Natural killer cell treated with Interleukin-12 subunit alpha and Interleukin-12 subunit beta and Interleukin-15 and Interleukin-18, amount 100 ng/mL, for 72 hours (primary cell): ENCODE measurements at regions not wholly inside any gene's neighbourhood (a gene's known extent, or its start where the extent isn't known, plus 50 kb on each side); places are given as distances from the start of the nearest gene placed in this dataset.
"Not testable (repeated sequence)": the region's sequence is repeated elsewhere in the genome, so short reads cannot be mapped to it uniquely, and the experiment has no call there.

Source experiments
- ATAC-seq, 2 donors: fragments of 150-1000 bp; cut with Tn5 transposase in 1 of 2; sonication (Bioruptor Pico), chemical (Tn5 transposase) in 1 of 2; 2 replicates each; pipeline ENCODE4 v1.10.0; 2021
- DNase-seq: peaks from one replicate; pipeline ENCODE4 v3.0.0; 2022; ENCODE audit warnings: low spot score
- H3K27ac Mint-ChIP-seq, 2 donors: 1 replicate in 1 of 2; 2 replicates in 1 of 2; pipeline ENCODE4 v1.8.0; 2022; ENCODE audit warnings: mixed read lengths in 2 of 2, mild to moderate bottlenecking in 1 of 2, moderate library complexity in 1 of 2
- H3K27me3 Mint-ChIP-seq, 2 donors: 1 replicate in 1 of 2; 2 replicates in 1 of 2; pipeline ENCODE4 v1.8.0; 2022; ENCODE audit warnings: mixed read lengths in 2 of 2
- H3K36me3 Mint-ChIP-seq: one replicate; pipeline ENCODE4 v1.8.0; 2022; ENCODE audit warnings: mixed read lengths
- H3K4me1 Mint-ChIP-seq, 2 donors: 1 replicate in 1 of 2; 2 replicates in 1 of 2; pipeline ENCODE4 v1.8.0; 2022; ENCODE audit warnings: low read depth in 2 of 2, mixed read lengths in 2 of 2, mild to moderate bottlenecking in 1 of 2
- H3K4me3 Mint-ChIP-seq: one replicate; pipeline ENCODE4 v1.8.0; 2022; ENCODE audit warnings: mixed read lengths
- H3K9me3 Mint-ChIP-seq: 2 replicates; pipeline ENCODE4 v1.8.0; 2022; ENCODE audit warnings: mixed read lengths

GRCh38 chr18:30192216-30192615, 850.3 kb downstream of the DSC3 start:
- no peak for DNase-seq
- peaks cover 15% of the 10 kb centered on the region for H3K9me3 Mint-ChIP-seq
- H3K27me3 Mint-ChIP-seq: no peaks in the 10 kb centered on the region
- no peak overlapping the region for H3K27ac Mint-ChIP-seq
- H3K36me3 Mint-ChIP-seq: no peaks in the 10 kb centered on the region
- no peaks in the 10 kb centered on the region for H3K4me1 Mint-ChIP-seq
- no peak overlapping the region for H3K4me3 Mint-ChIP-seq
- no peak for ATAC-seq

GRCh38 chr18:30186245-30186644, 856.3 kb downstream of the DSC3 start:
- H3K27ac Mint-ChIP-seq: no peak overlapping the region
- DNase-seq: no peak
- H3K27me3 Mint-ChIP-seq: no peaks in the 10 kb centered on the region
- no peaks in the 10 kb centered on the region for H3K4me1 Mint-ChIP-seq
- ATAC-seq: no peak
- no peak overlapping the region for H3K4me3 Mint-ChIP-seq
- H3K36me3 Mint-ChIP-seq: no peaks in the 10 kb centered on the region
- H3K9me3 Mint-ChIP-seq: peaks cover 6% of the 10 kb centered on the region

DNA sequence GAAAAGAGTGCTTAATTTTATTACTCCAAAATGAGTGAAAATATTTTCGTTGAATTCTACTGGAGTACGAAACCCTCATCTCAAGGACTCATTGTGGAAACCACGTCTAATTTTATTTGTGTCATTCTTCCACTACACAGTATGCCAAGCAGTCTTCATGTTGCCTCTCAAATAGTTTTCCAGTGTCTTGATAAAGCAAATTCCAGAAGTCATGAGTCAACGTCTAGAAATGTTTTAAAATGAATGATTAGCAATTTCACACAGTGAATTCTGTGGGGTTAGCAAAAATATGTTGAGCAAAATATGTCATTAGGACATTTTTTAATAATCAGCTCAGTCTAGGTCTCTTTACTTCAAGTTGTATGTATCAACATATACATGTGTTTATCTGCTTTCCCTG, 865.5 kb downstream of the DSC3 start:
- H3K27ac Mint-ChIP-seq: no peak overlapping the region

DNA sequence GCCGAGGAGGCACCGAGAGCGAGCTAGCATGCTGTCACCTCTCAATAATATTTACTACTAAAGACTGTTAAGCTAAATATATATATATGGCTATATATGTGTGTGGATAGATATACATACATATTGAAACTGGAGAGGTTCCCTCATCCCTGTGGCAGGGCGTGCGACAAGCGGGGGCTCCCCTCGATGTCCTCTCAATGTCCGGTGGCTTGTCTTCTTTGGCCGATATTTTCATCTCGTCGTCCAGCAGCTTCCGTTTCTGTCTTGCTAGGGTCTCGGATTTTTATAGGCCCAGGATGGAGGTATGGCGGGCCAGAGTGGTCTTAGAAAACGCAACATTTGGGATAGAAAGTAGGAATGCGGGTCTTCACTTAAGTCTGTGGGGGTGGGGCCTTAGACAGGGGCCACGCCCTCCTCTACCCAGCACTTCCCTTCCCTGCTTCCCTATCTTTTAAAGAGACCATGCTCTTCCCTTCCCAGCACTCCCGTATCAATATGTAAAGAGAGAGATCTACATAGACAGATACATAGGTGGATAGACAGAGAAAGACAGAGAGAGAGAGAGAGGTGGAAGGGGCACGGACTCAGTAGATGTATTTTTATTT, 866.8 kb downstream of the DSC3 start:
- no peak overlapping the region for H3K4me3 Mint-ChIP-seq
- no peaks in the 10 kb centered on the region for H3K27me3 Mint-ChIP-seq
- DNase-seq: no peak
- H3K9me3 Mint-ChIP-seq: peaks cover 11% of the 10 kb centered on the region
- ATAC-seq: no peak
- H3K36me3 Mint-ChIP-seq: peaks cover 10% of the 10 kb centered on the region
- no peaks in the 10 kb centered on the region for H3K4me1 Mint-ChIP-seq
- H3K27ac Mint-ChIP-seq: no peak overlapping the region

More for the DNA sequence above, 865.5 kb downstream of the DSC3 start:
- peaks cover 10% of the 10 kb centered on the region for H3K36me3 Mint-ChIP-seq
- no peaks in the 10 kb centered on the region for H3K4me1 Mint-ChIP-seq
- no peak for ATAC-seq
- no peak for DNase-seq
- no peaks in the 10 kb centered on the region for H3K27me3 Mint-ChIP-seq
- H3K4me3 Mint-ChIP-seq: no peak overlapping the region
- H3K9me3 Mint-ChIP-seq: peaks cover 15% of the 10 kb centered on the region

DNA sequence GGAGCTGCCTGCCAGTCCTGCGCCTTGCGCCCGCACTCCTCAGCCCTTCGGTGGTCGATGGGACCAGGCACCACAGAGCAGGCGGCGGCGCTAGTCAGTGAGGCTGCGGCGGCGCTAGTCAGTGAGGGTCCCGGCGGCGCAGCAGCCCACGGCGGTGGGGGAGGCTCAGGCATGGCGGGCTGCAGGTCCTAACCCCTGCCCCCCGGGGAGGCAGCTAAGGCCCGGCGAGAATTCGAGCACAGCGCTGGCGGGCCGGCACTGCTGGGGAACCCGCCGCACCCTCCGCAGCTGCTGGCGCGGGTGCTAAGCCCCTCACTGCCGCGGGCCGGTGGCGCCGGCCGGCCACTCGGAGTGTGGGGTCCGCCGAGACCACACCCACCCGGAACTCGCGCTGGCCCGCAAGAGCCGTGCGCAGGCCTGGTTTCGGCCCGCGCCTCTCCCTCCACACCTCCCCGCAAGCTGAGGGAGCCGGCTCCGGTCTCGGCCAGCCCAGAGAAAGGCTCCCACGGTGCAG, 867.4 kb downstream of the DSC3 start:
- DNase-seq (no peak), ATAC-seq (no peak)
- H3K36me3 Mint-ChIP-seq: peaks cover 10% of the 10 kb centered on the region
- no peaks in the 10 kb centered on the region for H3K27me3 Mint-ChIP-seq
- H3K27ac Mint-ChIP-seq: no peak overlapping the region
- no peak overlapping the region for H3K4me3 Mint-ChIP-seq
- no peaks in the 10 kb centered on the region for H3K4me1 Mint-ChIP-seq
- peaks cover 11% of the 10 kb centered on the region for H3K9me3 Mint-ChIP-seq

DNA sequence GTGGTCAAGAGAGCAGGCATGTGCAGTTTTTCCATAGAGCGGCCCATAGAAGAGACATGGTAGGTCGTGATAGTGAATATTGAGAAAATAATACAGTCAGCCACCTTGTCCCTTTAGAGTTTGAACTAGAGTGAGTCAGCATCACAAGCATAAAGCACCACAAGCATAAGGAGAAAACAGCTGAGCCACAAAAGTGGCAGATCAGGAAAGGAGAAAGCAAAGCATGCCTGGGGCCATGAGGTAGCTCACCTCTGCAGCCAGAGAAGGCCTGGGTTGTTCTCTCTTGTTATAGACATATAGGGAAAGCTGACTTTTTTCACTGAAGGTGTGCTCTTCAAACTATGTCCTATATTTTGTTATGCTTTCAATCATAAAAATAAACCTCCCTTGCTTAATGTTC, 879.0 kb downstream of the DSC3 start:
- no peak for ATAC-seq
- Mint-ChIP-seq H3K4me3 (no peak overlapping the region), H3K36me3 (peaks cover 5% of the 10 kb centered on the region), H3K27ac (no peak overlapping the region), H3K4me1 (no peaks in the 10 kb centered on the region), H3K9me3 (peaks cover 25% of the 10 kb centered on the region), H3K27me3 (no peaks in the 10 kb centered on the region)
- no peak for DNase-seq

DNA sequence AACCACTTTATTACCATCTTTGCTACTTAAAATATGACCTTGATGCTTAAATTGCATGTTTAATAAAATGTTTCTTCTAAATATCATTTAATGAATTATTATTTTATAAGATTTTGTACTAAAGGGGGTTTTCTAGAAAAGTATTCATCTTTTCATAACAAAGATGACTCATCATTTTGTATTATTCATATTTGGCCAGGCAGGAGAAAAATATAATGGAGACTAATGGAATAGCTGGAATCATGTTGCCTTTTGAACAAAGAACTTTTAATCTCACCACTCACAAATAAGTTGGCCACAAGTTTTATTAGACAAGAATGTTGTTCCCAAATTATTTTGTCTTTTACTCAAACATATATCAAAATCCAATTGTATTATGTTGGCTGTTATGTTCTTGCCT, 882.4 kb downstream of the DSC3 start:
- H3K27ac Mint-ChIP-seq: no peak overlapping the region
- H3K4me3 Mint-ChIP-seq: no peak overlapping the region
- H3K36me3 Mint-ChIP-seq: peaks cover 4% of the 10 kb centered on the region
- H3K4me1 Mint-ChIP-seq: no peaks in the 10 kb centered on the region
- ATAC-seq (no peak), DNase-seq (no peak)
- H3K27me3 Mint-ChIP-seq: no peaks in the 10 kb centered on the region
- H3K9me3 Mint-ChIP-seq: peaks cover 18% of the 10 kb centered on the region

GRCh38 chr18:30150586-30151250, 891.8 kb downstream of the DSC3 start:
- no peak overlapping the region for H3K27ac Mint-ChIP-seq
- no peak for DNase-seq
- no peaks in the 10 kb centered on the region for H3K27me3 Mint-ChIP-seq
- no peak overlapping the region for H3K4me3 Mint-ChIP-seq
- ATAC-seq: no peak
- H3K9me3 Mint-ChIP-seq: peaks cover 10% of the 10 kb centered on the region
- no peaks in the 10 kb centered on the region for H3K4me1 Mint-ChIP-seq
- H3K36me3 Mint-ChIP-seq: peaks cover 5% of the 10 kb centered on the region

GRCh38 chr18:30149585-30149984, 893.0 kb downstream of the DSC3 start:
- no peak for ATAC-seq
- Mint-ChIP-seq H3K4me1 (no peaks in the 10 kb centered on the region), H3K27ac (no peak overlapping the region), H3K9me3 (peaks cover 15% of the 10 kb centered on the region), H3K36me3 (peaks cover 5% of the 10 kb centered on the region), H3K27me3 (no peaks in the 10 kb centered on the region), H3K4me3 (no peak overlapping the region)
- no peak for DNase-seq

GRCh38 chr18:30142870-30143269, 899.7 kb downstream of the DSC3 start:
- no peak for DNase-seq
- H3K36me3 Mint-ChIP-seq: peaks cover 16% of the 10 kb centered on the region

GRCh38 chr18:30142248-30142647, 900.3 kb downstream of the DSC3 start:
- DNase-seq (no peak), ATAC-seq (no peak)
- Mint-ChIP-seq H3K36me3 (peaks cover 11% of the 10 kb centered on the region), H3K4me3 (no peak overlapping the region), H3K4me1 (no peaks in the 10 kb centered on the region), H3K27ac (no peak overlapping the region), H3K27me3 (no peaks in the 10 kb centered on the region), H3K9me3 (peaks cover 21% of the 10 kb centered on the region)

More at GRCh38 chr18:30142870-30143269, 899.7 kb downstream of the DSC3 start:
- no peak for ATAC-seq
- Mint-ChIP-seq H3K27me3 (no peaks in the 10 kb centered on the region), H3K27ac (no peak overlapping the region), H3K4me3 (no peak overlapping the region), H3K9me3 (peaks cover 22% of the 10 kb centered on the region), H3K4me1 (no peaks in the 10 kb centered on the region)

DNA sequence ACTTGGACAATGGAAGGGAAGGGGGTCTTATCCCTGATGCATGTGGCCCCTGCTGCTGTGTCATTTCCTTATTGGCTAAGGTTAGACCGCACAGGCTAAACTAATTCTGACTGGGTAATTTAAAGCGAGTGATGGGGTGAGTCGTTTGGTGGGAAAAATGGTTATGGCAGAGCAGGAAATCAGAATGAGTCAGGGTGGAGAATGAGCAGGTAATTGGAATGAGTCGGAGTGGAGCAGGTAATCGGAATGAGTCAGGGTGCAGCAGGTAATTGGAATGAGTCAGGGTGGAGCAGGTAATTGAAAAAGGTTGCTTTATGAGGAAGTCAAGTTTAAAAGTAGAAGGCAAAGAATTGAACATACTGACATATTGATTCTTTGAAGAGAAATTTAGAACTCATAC, 901.0 kb downstream of the DSC3 start:
- Mint-ChIP-seq H3K9me3 (peaks cover 18% of the 10 kb centered on the region), H3K36me3 (peaks cover 11% of the 10 kb centered on the region)
- H3K4me1 Mint-ChIP-seq, DNase-seq, H3K27ac Mint-ChIP-seq, H3K4me3 Mint-ChIP-seq, ATAC-seq, H3K27me3 Mint-ChIP-seq: not testable (repeated sequence)

GRCh38 chr18:30139631-30140287, 902.8 kb downstream of the DSC3 start:
- H3K9me3 Mint-ChIP-seq: peaks cover 22% of the 10 kb centered on the region
- H3K36me3 Mint-ChIP-seq: peaks cover 11% of the 10 kb centered on the region
- no peaks in the 10 kb centered on the region for H3K27me3 Mint-ChIP-seq
- ATAC-seq (no peak), DNase-seq (no peak)
- no peaks in the 10 kb centered on the region for H3K4me1 Mint-ChIP-seq
- H3K27ac Mint-ChIP-seq: no peak overlapping the region
- H3K4me3 Mint-ChIP-seq: no peak overlapping the region

GRCh38 chr18:30135938-30136337, 906.6 kb downstream of the DSC3 start:
- no peaks in the 10 kb centered on the region for H3K27me3 Mint-ChIP-seq
- DNase-seq (no peak), ATAC-seq (no peak)
- no peaks in the 10 kb centered on the region for H3K36me3 Mint-ChIP-seq
- no peaks in the 10 kb centered on the region for H3K4me1 Mint-ChIP-seq
- H3K4me3 Mint-ChIP-seq: no peak overlapping the region
- H3K27ac Mint-ChIP-seq: no peak overlapping the region
- peaks cover 19% of the 10 kb centered on the region for H3K9me3 Mint-ChIP-seq
